Fibroblast of lung (primary cell): ENCODE measurements at regions not wholly inside any gene's neighbourhood (a gene's known extent, or its start where the extent isn't known, plus 50 kb on each side); places are given as distances from the start of the nearest gene placed in this dataset.

Experiments
- DNase-seq, 2 donors: peaks; one replicate each; pipeline versions ENCODE4 v3.0.0 to v3.0.0-alpha.2; 2010; ENCODE audit warnings: low read depth in 2 of 2
- H2AFZ ChIP-seq: 2 replicates; pipeline ENCODE4 v1.5.1; 2012; ENCODE audit warnings: low read length, control low read depth, inconsistent platforms
- H3K27ac ChIP-seq: 2 replicates; pipeline ENCODE4 v1.5.1; 2011; ENCODE audit warnings: low read length, control low read depth; ENCODE audit not compliant: insufficient read depth
- H3K27me3 ChIP-seq: 2 replicates; pipeline ENCODE4 v1.5.1; 2011; ENCODE audit warnings: mild to moderate bottlenecking, low read length; ENCODE audit not compliant: control insufficient read depth, insufficient read depth
- H3K36me3 ChIP-seq: 2 replicates; pipeline ENCODE4 v1.5.1; 2011; ENCODE audit warnings: low read length; ENCODE audit not compliant: control insufficient read depth, insufficient read depth
- H3K4me1 ChIP-seq: 2 replicates; pipeline ENCODE4 v1.5.1; 2011; ENCODE audit warnings: low read length; ENCODE audit not compliant: control insufficient read depth, insufficient read depth; ENCODE audit errors: extremely low read depth
- H3K4me2 ChIP-seq: 2 replicates; pipeline ENCODE4 v1.5.1; 2011; ENCODE audit warnings: low read length, control low read depth; ENCODE audit not compliant: insufficient read depth; ENCODE audit errors: extremely low read depth
- H3K4me3 ChIP-seq, 4 experiments: fragments of 200-600 bp in 1 of 4; sonication (generic) in 1 of 4; replicated peaks in 1 of 4; 2 replicates each; pipeline ENCODE4 v1.5.1; 2011 to 2016; ENCODE audit warnings: low read length in 4 of 4, low read depth in 3 of 4, mild to moderate bottlenecking in 3 of 4, control low read depth in 2 of 4, inconsistent platforms in 1 of 4, mixed read lengths in 1 of 4; ENCODE audit not compliant: insufficient read depth in 1 of 4; ENCODE audit errors: control extremely low read depth in 1 of 4
- H3K79me2 ChIP-seq: 2 replicates; pipeline ENCODE4 v1.5.1; 2012; ENCODE audit warnings: mild to moderate bottlenecking, low read length, inconsistent platforms; ENCODE audit not compliant: control insufficient read depth, insufficient read depth
- H3K9ac ChIP-seq: 2 replicates; pipeline ENCODE4 v1.5.1; 2011; ENCODE audit warnings: mild to moderate bottlenecking, low read length, control low read depth; ENCODE audit not compliant: insufficient read depth
- H3K9me3 ChIP-seq: 2 replicates; pipeline ENCODE4 v1.5.1; 2012; ENCODE audit warnings: low read depth, low read length; ENCODE audit not compliant: control insufficient read depth, insufficient read depth
- H4K20me1 ChIP-seq: 2 replicates; pipeline ENCODE4 v1.5.1; 2011; ENCODE audit warnings: low read length; ENCODE audit not compliant: control insufficient read depth, insufficient read depth; ENCODE audit errors: extremely low read depth
- CTCF ChIP-seq, 2 donors: IDR thresholded peaks in 1 of 2; conservative IDR thresholded peaks in 1 of 2; 1 replicate in 1 of 2; 2 replicates in 1 of 2; pipeline ENCODE4 v1.5.1; 2011 to 2012; ENCODE audit warnings: low read length in 2 of 2, control low read depth in 1 of 2, inconsistent platforms in 1 of 2, low read depth in 1 of 2, mild to moderate bottlenecking in 1 of 2
- EZH2 ChIP-seq: IDR thresholded peaks from 2 replicates; pipeline ENCODE4 v1.5.1; 2012; ENCODE audit warnings: low read length, control low read depth, mild to moderate bottlenecking; ENCODE audit errors: missing control alignments

- no peak overlapping the region for H3K4me3 ChIP-seq
- H3K27me3 ChIP-seq, result no peaks in the 10 kb centered on the region
- no peak for DNase-seq
- H3K9ac ChIP-seq, result no peak overlapping the region
- H3K4me1 ChIP-seq, result no peaks in the 10 kb centered on the region
- no peaks in the 10 kb centered on the region for H4K20me1 ChIP-seq
- no peak overlapping the region for H3K4me2 ChIP-seq
- no peaks in the 10 kb centered on the region for H3K36me3 ChIP-seq
- TF ChIP-seq CTCF (conservative IDR thresholded peaks at IDR 0.05 in 1 of 2, IDR thresholded peaks at IDR 0.05 in 1 of 2; ENCODE audit: low read depth in 1 of 2, low read length in 2 of 2), result no peak
- no peak overlapping the region for H3K27ac ChIP-seq
- no peaks in the 10 kb centered on the region for H3K79me2 ChIP-seq
- no peaks in the 10 kb centered on the region for H3K9me3 ChIP-seq
- H2AFZ ChIP-seq, result no peak overlapping the region
These were observed 215.7 kb upstream of the TMC3 start for GRCh38 chr15:81589671-81590070.

GRCh38 chr15:81575436-81576123, 201.6 kb upstream of the TMC3 start:
- Histone ChIP-seq H2AFZ (no peak overlapping the region), H3K27me3 (no peaks in the 10 kb centered on the region), H3K36me3 (no peaks in the 10 kb centered on the region), H3K4me1 (no peaks in the 10 kb centered on the region), H3K9me3 (no peaks in the 10 kb centered on the region), H3K27ac (no peak overlapping the region), H3K79me2 (no peaks in the 10 kb centered on the region), H3K9ac (no peak overlapping the region), H4K20me1 (no peaks in the 10 kb centered on the region), H3K4me3 (no peak overlapping the region), H3K4me2 (no peak overlapping the region)
- TF ChIP-seq CTCF (conservative IDR thresholded peaks at IDR 0.05 in 1 of 2, IDR thresholded peaks at IDR 0.05 in 1 of 2; ENCODE audit: low read depth in 1 of 2, low read length in 2 of 2) (no peak), EZH2 (no peak)
- no peak for DNase-seq

- no peak overlapping the region for H3K4me2 ChIP-seq
- TF ChIP-seq EZH2 (no peak), CTCF (conservative IDR thresholded peaks at IDR 0.05 in 1 of 2, IDR thresholded peaks at IDR 0.05 in 1 of 2; ENCODE audit: low read depth in 1 of 2, low read length in 2 of 2) (no peak)
- no peaks in the 10 kb centered on the region for H3K4me1 ChIP-seq
- no peaks in the 10 kb centered on the region for H4K20me1 ChIP-seq
- no peak overlapping the region for H2AFZ ChIP-seq
- no peak overlapping the region for H3K27ac ChIP-seq
- H3K9me3 ChIP-seq, result no peaks in the 10 kb centered on the region
- no peak for DNase-seq
- no peaks in the 10 kb centered on the region for H3K79me2 ChIP-seq
- no peak overlapping the region for H3K4me3 ChIP-seq
- no peak overlapping the region for H3K9ac ChIP-seq
- H3K36me3 ChIP-seq, result no peaks in the 10 kb centered on the region
- no peaks in the 10 kb centered on the region for H3K27me3 ChIP-seq
These were observed 199.2 kb upstream of the TMC3 start for GRCh38 chr15:81573098-81573746.
